Activated T-cell treated with anti-CD3 and anti-CD28 coated beads, Interleukin-2, amount 50 U/mL, for 48 hours (primary cell): ENCODE measurements at regions not wholly inside any gene's neighbourhood (a gene's known extent, or its start where the extent isn't known, plus 50 kb on each side); places are given as distances from the start of the nearest gene placed in this dataset.
"Not testable (repeated sequence)": the region's sequence is repeated elsewhere in the genome, so short reads cannot be mapped to it uniquely, and the experiment has no call there.

Source experiments
- DNase-seq, 2 experiments: peaks; one replicate each; pipeline ENCODE4 v3.0.0-alpha.2; 2020

- no peak for DNase-seq
These were observed 457.8 kb downstream of the EIPR1 start for GRCh38 chr2:2919574-2920365.

- no peak for DNase-seq
These were observed 458.6 kb downstream of the EIPR1 start for GRCh38 chr2:2919026-2919425.

- no peak for DNase-seq
These were observed 461.0 kb downstream of the EIPR1 start for GRCh38 chr2:2916621-2917020.

- DNase-seq, result no peak
These were observed 463.4 kb downstream of the EIPR1 start for GRCh38 chr2:2914252-2914651.

GRCh38 chr2:2913601-2914120 lies 464.0 kb downstream of the EIPR1 start:
- DNase-seq, result no peak

GRCh38 chr2:2912731-2913130 lies 464.9 kb downstream of the EIPR1 start:
- DNase-seq, result no peak

- no peak for DNase-seq
These were observed 465.3 kb downstream of the EIPR1 start for GRCh38 chr2:2912293-2912692.

- DNase-seq, result no peak
These were observed 467.4 kb downstream of the EIPR1 start for GRCh38 chr2:2910259-2910658.

- DNase-seq, result no peak
These were observed 468.3 kb downstream of the EIPR1 start for GRCh38 chr2:2909086-2910035.

GRCh38 chr2:2906091-2906490 lies 471.5 kb downstream of the EIPR1 start:
- no peak for DNase-seq

- DNase-seq, result no peak
These were observed 472.8 kb downstream of the EIPR1 start for GRCh38 chr2:2904721-2905350.

GRCh38 chr2:2902547-2903281 lies 474.9 kb downstream of the EIPR1 start:
- no peak for DNase-seq

- no peak for DNase-seq
These were observed 476.0 kb downstream of the EIPR1 start for GRCh38 chr2:2901384-2902345.

GRCh38 chr2:2899826-2900225 lies 477.8 kb downstream of the EIPR1 start:
- no peak for DNase-seq

- no peak for DNase-seq
These were observed 478.9 kb downstream of the EIPR1 start for GRCh38 chr2:2898744-2899143.

- DNase-seq, result no peak
These were observed 481.0 kb downstream of the EIPR1 start for GRCh38 chr2:2896643-2897042.

- DNase-seq, result no peak
These were observed 481.6 kb downstream of the EIPR1 start for GRCh38 chr2:2896011-2896410.

- not testable (repeated sequence) for DNase-seq
These were observed 483.6 kb downstream of the EIPR1 start for GRCh38 chr2:2894011-2894410.

- no peak for DNase-seq
These were observed 484.7 kb downstream of the EIPR1 start for GRCh38 chr2:2892892-2893291.

GRCh38 chr2:2892378-2892777 lies 485.2 kb downstream of the EIPR1 start:
- no peak for DNase-seq

- no peak for DNase-seq
These were observed 486.7 kb downstream of the EIPR1 start for GRCh38 chr2:2890901-2891300.
